ENCODE measurements at regions not wholly inside any gene's neighbourhood (a gene's known extent, or its start where the extent isn't known, plus 50 kb on each side); places are given as distances from the start of the nearest gene placed in this dataset.

DNA sequence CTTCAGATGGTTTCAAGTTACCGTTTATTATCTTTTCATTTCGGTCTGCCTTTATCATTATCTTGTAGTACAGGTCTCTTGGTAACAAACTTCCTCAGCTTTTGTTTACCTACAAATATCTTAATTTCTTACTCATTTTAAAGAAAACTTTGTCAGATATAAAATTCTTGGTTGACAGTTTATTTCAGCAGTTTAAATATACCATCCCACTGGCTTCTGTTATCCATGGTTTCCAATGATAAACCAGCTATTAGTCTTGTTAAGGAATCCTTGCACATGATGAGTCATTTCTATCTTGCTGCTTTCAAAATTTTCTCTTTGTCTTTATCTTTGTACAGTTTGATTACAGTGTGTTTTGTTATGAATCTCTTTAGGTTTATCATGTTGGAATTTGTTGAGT is 308.3 kb upstream of the SPRY2 start:
- Histone ChIP-seq H3K4ac (ENCODE audit: low read depth, low read length) (no peak overlapping the region), H4K8ac (ENCODE audit: low read depth in 2 of 2, low read length in 2 of 2) (no peak overlapping the region), H3K18ac (ENCODE audit: low read depth, low read length) (no peak overlapping the region), H4K91ac (ENCODE audit: insufficient read depth, low read depth, low read length) (no peak overlapping the region), H3K27me3 (ENCODE audit: control insufficient read depth, insufficient read depth, low read length) (no peaks in the 10 kb centered on the region), H3K56ac (ENCODE audit: extremely low read depth, insufficient read depth, low read length) (no peak overlapping the region), H4K20me1 (ENCODE audit: insufficient read depth, low read length) (no peaks in the 10 kb centered on the region), H3K9ac (ENCODE audit: low read depth, low read length) (no peak overlapping the region), H2BK120ac (ENCODE audit: low read depth, low read length) (no peak overlapping the region), H2AK5ac (ENCODE audit: low read depth, low read length) (no peak overlapping the region), H2AK9ac (replicated peaks; ENCODE audit: low read depth, low read length, poor library complexity) (no peak overlapping the region), H2AFZ (replicated peaks; ENCODE audit: low read length, poor library complexity) (no peak overlapping the region), H2BK15ac (ENCODE audit: low read depth, low read length) (no peak overlapping the region), H3K4me3 (ENCODE audit: insufficient read depth, low read depth, low read length) (no peak overlapping the region), H2BK5ac (ENCODE audit: low read depth, low read length, poor library complexity, severe bottlenecking) (no peak overlapping the region), H3K23ac (ENCODE audit: low read depth, low read length) (no peak overlapping the region), H3K36me3 (ENCODE audit: control insufficient read depth, insufficient read depth, low read length) (no peaks in the 10 kb centered on the region), H3K9me3 (ENCODE audit: control insufficient read depth, insufficient read depth, low read length) (0 out of 2 replicates have a peak, but pooled peaks cover 2% of the 10 kb centered on the region), H2BK20ac (ENCODE audit: low read depth, low read length) (no peak overlapping the region), H3K27ac (ENCODE audit: insufficient read depth, low read length) (no peak overlapping the region), H3K9me1 (ENCODE audit: insufficient read depth, low read length) (no peaks in the 10 kb centered on the region), H3K4me1 (ENCODE audit: control insufficient read depth, insufficient read depth, low read length) (no peaks in the 10 kb centered on the region), H4K5ac (ENCODE audit: low read depth, low read length) (no peak overlapping the region), H3K4me2 (ENCODE audit: low read depth, low read length) (no peak overlapping the region), H3K14ac (replicated peaks; ENCODE audit: low read depth, low read length) (no peak overlapping the region), H3K79me1 (ENCODE audit: low read depth in 1 of 2, low read length in 2 of 2) (no peaks in the 10 kb centered on the region)
- ATAC-seq (ENCODE audit: low read depth) (no peak), DNase-seq (no peak)
- WGBS, 2 experiments (ENCODE audit: extremely low coverage in 2 of 2, insufficient read length in 1 of 2), result no CpG with 5 or more reads among the region's 2 CpGs
- dilution Hi-C loops (cut with HindIII; ENCODE audit: low sequenced_read_pairs, unreplicated experiment), result no loop called here
- intact Hi-C loops (cut with micrococcal nuclease), result no loop called here
- POLR2A ChIA-PET (ENCODE audit: unreplicated experiment), result no interaction called here
- in situ Hi-C loops (cut with MboI; ENCODE audit: low sequenced_read_pairs), result no loop called here
- CTCF ChIA-PET, result no interaction called here
- no TSS peak for BruUV-seq (replicated peaks)
- TF ChIP-seq FOS (IDR thresholded peaks at IDR 0.05; ENCODE audit: low read depth, low read length) (no peak), MAZ (IDR thresholded peaks at IDR 0.05; ENCODE audit: borderline replicate concordance, low read depth, low read length) (no peak), POLR2A (IDR thresholded peaks at IDR 0.05; ENCODE audit: low read depth, low read length) (no peak), CHD1 (IDR thresholded peaks at IDR 0.05; ENCODE audit: low read depth, low read length) (no peak), RAD21 (IDR thresholded peaks at IDR 0.05; ENCODE audit: low read length) (no peak), ELK1 (IDR thresholded peaks at IDR 0.05; ENCODE audit: borderline replicate concordance, low read depth, low read length) (no peak)

All from IMR-90 (cell line).